ENCODE measurements at regions not wholly inside any gene's neighbourhood (a gene's known extent, or its start where the extent isn't known, plus 50 kb on each side); places are given as distances from the start of the nearest gene placed in this dataset.
"Not testable (repeated sequence)": the region's sequence is repeated elsewhere in the genome, so short reads cannot be mapped to it uniquely, and the experiment has no call there.

DNA sequence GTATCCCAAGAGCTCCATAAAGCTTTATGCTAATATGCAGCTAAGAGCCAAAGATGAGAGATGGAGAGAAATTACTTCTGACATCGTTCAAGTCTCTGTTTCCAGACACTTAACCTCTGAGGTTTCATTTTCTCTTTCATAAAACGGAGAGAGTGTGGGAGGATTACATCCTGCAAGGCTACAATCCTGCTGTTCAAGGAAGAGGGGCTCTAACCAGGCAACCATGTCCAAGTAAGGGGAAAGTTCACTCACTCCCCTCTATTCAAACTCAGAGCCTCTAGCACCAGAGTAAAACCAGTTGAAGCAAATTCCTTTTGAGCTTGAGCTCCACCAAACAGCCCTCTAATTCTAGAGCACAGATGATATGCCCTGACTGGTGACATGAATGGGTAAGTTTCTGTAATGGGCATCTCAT, 397.4 kb downstream of the NPIPA8 start:
- no peak for DNase-seq (ENCODE audit: low read depth)

DNA sequence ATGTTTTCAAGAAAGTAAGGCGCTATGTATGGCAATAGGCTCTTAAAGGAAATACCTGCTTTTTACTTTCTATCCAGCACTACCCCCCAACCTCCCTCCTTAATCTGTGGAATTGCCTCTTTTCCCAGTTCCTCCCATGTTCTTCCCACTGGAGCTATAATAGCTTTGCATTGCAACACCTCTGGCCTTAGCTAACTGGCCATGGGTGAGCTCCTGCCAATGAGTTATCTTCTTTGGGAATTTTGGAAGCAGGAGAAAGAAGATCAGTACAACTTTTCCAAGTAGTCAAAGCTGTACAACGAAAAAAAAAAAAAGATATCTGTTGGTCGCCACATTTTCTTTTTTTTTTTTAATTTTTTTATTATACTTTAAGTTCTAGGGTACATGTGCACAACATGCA, 398.0 kb downstream of the NPIPA8 start:
- DNase-seq (ENCODE audit: low read depth): no peak

DNA sequence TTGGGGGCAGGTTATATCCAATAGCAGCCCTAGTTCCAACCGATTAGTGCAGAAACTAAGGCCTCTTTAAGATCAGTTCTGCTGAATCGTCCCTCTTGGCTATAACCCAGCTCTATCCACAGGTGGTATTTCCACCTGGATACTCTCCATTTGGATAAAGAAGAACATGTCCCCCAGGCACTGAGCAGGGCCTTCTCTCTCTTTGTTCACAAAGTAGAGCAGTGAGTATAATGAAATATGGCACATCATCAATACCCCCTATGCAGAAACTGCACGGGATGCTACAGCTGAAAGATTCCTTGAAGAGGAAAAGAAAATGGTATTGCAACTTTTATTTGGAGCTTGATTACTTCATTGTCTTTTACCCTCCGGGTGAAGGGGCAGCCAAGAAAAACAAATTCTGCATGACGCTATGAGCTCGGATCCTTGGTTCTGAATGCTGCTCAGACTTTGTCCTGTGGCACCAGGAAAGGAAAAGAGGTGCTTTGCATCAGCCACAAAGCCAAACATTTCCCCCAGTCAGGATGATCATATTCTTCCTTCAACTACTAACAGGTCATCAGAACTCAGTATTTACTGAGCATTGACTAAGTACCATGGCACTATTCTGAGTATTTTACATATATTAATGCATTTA, 399.7 kb downstream of the NPIPA8 start:
- no peak for DNase-seq (ENCODE audit: low read depth)

DNA sequence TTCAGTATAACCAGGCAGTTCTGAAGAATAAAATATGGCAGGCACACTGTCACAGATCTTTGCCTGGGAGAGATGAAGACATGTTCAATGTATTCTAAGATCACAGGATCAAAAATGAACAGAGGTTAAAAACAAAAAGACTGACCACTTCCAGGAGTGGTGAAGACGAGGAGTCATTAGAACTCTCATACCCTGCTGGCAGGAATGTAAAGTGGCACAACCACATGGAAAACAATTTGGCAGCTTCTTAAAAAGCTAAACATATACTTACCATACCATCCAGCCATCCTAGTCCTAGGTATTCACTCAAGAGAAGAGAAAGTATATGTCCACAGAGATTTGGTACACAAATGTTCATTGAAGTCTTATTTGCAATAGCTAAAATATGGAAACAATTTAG, 406.3 kb downstream of the NPIPA8 start:
- DNase-seq (ENCODE audit: low read depth): no peak

DNA sequence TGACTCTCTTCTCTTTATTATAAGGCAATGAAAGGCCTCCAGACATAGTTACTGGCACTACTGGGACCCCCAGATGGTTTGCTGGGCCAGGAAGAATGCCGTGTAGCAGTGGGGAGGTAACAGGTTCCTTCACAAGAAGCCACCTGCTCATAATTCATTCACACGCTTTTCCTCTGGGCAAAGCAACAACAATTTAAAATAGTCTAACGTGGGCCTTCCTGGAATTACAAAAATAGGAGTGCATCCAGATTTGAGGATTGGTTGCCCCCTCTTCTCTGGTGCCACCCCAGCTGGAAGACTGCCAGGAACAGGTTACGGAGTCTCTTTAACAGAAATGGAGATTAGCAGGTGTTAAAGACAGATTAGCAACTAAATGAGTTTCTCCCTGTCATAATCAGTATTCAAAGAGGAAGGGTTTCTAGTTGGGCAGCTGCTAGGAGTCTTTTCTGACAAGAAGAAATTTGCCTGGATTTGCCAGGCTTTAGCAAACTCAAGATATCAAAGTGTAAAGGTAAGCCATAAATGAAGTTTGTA, 409.6 kb downstream of the NPIPA8 start:
- DNase-seq (ENCODE audit: low read depth): no peak

DNA sequence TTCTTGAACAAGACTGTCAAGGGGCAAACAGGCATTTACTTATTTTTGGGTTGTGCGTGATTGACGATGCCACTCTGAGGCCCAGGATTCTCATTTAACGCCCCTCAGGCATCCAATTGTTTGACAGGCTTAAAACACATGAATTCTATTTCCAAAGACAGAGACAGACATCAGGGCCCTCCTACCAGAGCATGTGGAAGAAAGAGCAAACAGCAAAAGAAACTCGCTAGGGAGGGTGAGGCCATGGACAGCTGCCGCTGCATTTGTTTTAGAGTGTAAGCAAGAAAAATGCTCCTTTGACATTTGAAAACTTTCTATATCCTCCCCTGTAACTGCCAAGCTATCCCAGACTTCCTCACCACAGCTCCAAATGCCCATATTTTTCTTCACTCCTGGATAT, 410.1 kb downstream of the NPIPA8 start:
- DNase-seq (ENCODE audit: low read depth): no peak

DNA sequence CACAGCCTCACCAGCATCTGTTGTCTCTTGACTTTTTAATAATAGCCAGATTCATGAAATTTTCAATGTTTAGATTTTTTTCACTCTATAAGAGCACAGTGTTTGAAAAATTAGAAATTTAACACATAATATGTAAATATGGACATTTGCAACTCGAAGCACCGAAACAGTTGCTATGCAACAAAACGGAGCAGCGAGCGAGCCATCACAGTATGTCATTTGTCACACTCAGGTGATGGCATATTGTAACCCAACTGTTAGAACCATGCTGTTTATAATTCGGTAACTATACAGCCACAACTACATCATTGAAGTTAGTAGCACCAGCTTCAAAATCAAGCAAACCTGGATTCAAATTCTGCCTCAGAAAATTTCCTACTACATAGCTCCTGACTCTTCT, 410.8 kb downstream of the NPIPA8 start:
- no peak for DNase-seq (ENCODE audit: low read depth)

DNA sequence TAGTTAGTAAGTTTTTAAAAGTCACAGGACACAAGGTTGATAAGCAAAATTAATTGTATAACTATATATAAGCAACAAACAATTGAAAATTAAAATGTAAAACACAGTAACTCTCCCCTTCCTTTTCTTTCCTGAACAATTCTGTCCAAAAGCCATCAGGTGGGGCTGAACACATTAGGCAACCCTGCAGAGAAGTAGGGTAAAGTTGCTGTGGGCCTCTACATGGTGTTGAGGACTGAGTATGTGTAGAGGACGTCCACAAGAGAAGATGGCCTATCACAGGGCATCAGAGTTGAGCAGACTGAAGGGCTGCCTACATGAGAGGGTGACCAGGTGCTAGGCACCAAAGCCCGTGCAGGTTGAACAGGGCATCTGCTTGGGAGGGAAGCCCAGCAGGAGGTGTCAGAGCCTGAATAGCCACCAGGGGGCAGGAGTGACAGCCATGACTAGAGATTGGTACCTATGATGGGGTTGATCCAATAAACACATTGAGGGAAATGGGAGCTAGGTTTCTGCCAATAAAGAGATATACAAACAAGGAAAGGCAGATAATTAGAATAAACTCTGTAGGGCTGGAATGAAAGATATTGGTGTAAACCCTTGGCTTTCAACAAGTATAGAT, 415.1 kb downstream of the NPIPA8 start:
- DNase-seq (ENCODE audit: low read depth): peak; percentile 18

DNA sequence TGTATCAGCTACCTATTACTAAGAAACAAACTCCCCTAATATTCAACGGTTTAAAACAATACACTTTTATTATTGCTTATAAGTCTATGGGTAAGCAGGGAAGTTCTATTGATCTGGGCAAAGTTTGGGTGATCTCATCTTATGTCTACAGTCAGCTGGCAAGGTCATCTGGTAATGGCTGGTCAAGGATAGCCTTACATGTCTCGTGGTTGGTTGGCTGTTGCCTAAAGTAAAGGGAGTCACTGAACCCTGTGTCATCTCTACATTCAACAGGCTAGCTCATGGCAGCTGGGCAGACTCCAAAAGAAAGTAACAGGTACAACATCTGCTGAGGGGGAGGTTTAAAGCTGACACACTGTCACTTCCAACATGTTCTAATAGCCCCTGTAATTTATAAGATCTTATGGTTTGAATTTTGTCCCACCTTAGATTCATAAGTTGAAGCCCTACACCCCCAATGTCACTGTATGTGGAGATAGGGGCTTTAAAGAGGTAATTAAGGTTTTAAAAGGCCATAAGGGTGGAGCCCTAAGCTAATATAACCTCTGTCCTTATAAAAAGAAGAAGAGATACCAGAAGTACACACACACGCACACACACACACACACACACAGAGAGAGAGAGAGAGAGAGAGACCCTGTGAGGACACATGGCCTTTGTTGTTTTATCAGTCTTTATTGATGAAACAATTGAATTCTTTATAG, 419.1 kb downstream of the NPIPA8 start:
- DNase-seq (ENCODE audit: low read depth): no peak

DNA sequence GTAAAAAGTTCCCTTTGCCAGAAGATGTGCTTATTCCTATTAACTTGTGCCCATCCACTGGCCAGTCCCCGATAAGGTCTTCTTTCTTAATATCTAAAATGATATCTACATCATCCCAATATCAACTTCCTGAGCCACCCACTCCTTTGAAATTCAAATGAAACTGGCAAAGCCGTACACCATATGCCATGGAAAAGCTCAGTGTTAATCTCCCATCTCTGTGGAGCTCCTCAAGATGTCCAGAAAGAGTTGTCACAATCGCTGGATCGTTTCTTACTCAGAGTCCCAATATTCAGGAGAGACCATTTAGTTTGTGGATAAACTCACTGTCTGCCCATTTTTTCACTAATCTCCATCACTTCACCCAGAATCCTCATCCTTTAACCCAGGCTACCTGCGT, 420.7 kb downstream of the NPIPA8 start:
- DNase-seq (ENCODE audit: low read depth): no peak

DNA sequence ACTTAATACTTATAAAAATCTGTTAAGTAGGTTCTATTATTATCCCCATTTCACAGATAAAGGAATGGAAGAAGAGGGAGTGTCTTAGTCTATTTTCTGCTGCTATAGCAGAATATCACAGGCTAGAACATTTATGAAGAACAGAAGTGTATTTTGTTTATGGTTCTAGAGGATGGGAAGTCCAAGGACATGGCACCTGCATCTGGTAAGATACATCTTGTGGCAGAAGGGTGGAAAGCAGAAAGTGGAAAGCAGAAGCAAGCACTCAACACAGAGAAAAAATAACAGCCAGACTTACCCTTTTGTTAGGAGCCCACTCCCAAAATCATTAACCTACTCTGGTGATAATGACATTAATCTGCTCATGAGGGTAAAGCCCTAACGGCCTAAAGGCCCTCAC, 422.4 kb downstream of the NPIPA8 start:
- DNase-seq (ENCODE audit: low read depth): no peak

DNA sequence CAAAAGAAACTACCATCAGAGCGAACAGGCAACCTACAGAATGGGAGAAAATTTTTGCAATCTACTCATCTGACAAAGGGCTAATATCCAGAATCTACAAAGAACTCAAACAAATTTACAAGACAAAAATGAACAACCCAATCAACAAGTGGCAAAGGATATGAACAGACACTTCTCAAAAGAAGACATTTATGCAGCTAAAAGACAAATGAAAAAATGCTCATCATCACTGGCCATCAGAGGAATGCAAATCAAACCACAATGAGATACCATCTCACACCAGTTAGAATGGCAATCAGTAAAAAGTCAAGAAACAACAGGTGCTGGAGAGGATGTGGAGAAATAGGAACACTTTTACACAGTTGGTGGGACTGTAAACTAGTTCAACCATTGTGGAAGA, 425.0 kb downstream of the NPIPA8 start:
- DNase-seq (ENCODE audit: low read depth): not testable (repeated sequence)

DNA sequence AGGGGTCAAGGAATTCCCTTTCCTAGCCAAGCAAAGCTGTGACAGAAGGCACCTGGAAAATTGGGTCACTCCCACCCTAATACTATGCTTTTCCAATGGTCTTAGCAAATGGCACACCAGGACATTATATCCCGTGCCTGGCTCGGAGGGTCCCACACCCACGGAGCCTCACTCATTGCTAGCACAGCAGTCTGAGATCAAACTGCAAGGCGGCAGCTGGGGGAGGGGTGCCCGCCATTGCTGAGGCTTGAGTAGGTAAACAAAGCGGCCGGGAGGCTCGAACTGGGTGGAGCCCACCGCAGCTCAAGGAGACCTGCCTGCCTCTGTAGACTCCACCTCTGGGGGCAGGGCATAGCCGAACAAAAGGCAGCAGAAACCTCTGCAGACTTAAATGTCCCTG, 429.9 kb downstream of the NPIPA8 start:
- not testable (repeated sequence) for DNase-seq (ENCODE audit: low read depth)

DNA sequence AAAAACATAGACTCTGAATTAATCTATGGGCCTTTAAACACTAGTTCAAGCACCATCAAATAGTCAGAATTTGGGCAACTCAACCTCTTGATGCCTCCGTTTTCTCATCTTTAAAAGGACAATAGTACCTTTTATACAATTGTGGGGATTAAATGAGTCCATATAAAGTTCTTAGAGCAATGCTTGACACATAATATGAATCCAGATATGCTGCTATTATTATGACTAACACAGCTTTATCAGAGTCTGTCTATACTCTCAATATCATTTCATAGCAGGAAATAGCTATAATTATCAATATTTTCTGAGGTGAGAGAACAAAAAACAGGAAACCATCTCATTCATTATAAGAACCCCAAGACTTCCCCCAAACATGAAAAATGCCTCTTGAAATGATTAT, 430.5 kb upstream of the XYLT1 start:
- no peak for DNase-seq (ENCODE audit: low read depth)

DNA sequence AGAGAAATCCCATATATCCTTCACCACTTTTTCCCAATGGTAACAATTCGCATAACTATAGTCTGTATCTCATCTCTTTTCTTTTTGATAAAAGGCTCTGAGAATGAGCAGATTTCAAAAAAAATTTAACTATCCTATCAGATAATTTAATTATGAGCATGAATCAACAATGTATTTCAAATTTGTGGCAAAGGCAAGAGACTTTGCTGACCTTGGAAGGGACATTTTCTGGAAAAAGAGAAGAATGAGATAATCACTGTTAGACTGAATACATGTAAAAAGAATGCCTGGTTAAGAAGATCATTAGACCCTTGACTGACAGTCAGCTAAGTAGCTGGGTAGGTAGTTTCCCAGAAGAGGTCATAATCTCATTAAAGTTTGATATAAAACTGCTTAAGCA, 428.4 kb upstream of the XYLT1 start:
- DNase-seq (ENCODE audit: low read depth): no peak

DNA sequence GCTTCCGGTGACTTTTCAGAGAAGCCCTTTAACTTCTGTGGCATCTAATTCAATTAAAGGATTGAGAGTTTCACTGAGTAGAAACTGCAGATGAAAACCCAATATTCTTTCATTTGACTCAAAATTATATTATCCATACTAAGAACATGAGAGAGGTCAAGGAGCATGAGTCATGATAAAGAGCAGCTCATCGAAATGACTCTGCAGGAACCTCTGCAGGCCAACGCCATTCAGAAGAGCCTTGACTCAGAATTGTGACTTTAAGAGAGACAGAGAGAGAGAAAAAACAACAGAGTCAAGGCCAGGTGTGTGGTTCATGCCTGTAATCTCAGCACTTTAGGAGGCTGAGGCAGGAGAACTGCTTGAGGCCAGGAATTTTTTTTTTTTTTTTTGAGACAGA, 417.2 kb upstream of the XYLT1 start:
- no peak for DNase-seq (ENCODE audit: low read depth)

DNA sequence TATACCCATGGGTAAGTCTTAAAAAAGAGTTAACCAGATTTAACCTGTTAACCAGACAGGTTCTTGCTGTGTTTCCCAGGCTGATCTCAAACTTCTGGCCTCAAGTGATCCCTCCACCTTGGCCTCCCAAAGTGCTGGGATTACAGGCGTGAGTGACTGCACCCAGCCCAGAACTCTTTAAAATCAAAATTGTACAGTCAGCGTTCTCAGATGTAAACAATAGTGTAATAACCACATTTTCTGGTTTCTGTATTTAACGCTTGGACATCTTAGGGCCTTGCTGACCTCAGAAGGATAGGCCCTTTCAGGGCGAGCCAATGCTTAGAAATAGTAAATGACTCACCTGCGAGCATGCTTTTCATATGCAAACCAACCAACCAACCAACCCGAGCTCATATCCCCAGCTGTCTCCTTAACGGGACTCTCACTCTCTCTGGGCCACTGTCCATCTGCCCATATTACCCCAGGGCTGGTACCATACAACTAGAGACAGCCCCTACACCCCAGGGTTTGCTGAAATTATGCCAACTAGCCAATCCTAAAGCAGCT, 415.0 kb upstream of the XYLT1 start:
- no peak for DNase-seq (ENCODE audit: low read depth)

DNA sequence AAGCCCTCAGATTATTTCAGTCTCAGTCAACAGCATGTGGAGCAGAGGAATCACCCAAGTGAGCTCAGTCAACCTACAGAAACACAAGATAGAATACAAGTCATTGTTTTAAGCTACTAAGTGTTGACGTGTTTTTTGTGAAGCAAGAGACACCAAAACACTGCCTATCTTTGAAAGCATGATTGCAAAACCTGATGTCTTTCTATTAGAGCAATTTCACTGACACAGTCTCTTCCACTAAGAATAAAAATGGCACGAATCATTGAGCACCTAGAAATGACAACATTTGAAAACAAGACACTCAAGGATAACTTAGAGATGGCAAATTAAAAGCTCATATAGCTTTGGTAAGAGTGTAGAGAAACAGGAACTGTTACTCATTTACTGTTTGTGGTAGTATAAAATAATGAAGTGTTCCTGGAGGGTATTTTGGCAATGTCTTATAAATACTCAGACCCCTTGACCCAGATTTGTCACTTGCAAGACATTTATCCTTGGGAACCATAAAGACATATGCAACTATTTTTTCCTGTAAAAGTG, 407.1 kb upstream of the XYLT1 start:
- DNase-seq (ENCODE audit: low read depth): no peak

DNA sequence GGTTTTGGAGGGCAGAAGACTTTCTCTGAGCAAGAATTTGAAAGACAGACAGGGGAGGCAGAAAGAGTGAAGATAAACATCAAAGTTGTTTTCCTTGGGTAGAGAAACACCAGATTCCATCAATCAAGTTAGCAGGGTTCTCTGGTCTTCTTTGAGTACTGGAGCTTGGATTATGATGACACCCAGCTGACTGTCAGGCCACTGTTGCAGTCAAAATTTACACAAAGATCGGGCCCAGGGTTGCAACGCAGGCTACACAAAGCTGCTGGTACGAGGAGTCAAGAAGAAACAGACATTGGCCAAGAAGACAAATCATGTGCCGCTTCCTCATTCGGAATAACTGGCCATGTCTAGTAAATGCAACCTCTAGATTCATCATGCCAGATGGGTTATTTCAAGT, 396.2 kb upstream of the XYLT1 start:
- no peak for DNase-seq (ENCODE audit: low read depth)

DNA sequence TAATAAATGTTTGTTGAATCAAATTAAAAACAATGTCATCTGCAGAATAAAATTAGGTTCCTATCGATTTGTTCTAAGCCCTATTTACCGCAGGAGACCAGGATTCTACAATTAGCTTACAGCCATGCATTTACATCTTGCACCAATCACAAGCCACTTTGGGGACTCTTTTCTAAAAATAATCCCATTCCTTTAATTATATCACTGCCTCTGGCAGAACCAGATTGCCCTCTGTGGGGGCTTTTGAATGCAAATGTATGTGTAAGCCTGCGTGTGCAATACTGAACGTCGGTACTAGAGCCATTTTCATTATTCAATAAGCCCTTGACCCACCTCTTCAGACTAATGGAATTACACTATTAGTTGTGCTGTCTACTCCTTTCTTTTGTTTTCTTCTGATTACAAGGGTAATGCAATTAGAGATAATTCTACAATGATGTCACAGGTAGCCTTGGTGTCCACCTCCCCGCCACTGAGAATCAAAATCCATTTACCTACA, 391.3 kb upstream of the XYLT1 start:
- DNase-seq (ENCODE audit: low read depth): no peak

DNA sequence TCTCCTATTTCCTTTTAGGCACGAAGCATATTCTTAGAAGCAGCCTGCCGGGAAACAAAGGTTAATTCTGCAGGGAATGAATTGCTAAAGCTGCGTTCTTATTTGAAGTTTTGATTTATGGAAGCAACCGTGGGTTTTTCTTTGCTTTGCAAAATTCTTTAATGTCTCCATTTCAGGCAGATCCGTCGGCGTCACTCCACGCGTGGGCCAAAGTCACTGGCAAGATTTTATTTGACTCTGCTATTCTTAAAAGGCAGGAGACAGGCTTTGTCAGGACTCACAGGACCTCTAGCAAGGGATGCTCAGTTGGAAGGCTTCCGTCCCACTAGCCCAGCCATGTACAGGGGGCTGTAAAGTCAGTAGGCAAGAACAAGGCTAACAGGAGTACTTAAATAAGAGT, 387.3 kb upstream of the XYLT1 start:
- no peak for DNase-seq (ENCODE audit: low read depth)

DNA sequence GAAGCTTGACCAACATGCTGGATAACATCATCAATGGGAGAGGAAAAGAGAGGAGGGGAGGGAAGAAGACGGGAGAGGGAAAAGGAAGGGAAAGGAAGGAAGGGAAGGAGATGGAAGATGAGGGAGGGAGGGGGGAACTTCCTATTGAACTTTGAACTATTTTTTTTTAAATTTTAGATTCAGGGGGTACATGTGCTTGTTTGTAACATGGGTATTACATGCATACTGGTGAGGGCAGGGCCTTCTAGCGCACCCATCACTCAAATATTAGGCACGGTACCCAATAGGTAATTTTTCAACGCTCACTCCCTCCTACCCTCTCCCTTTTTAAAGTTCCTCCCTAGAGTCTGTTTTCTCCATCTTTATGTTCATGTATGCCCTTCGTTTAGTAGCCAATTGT, 383.2 kb upstream of the XYLT1 start:
- DNase-seq (ENCODE audit: low read depth): no peak
